PC-9 (cell line): ENCODE measurements at regions not wholly inside any gene's neighbourhood (a gene's known extent, or its start where the extent isn't known, plus 50 kb on each side); places are given as distances from the start of the nearest gene placed in this dataset.
"Not testable (repeated sequence)": the region's sequence is repeated elsewhere in the genome, so short reads cannot be mapped to it uniquely, and the experiment has no call there.

ENCODE experiments used
- BruUV-seq: library from RNA; stranded (reverse); fragments of 400-500 nt; replicated peaks from 2 replicates; lab custom pipeline; 2021; lab: Mats Ljungman, UMichigan
- CTCF ChIA-PET: fragments of 300-600 bp; sonication (Branson Sonifier 250); formaldehyde crosslinking; loops from one replicate; lab custom pipeline; 2022; ENCODE audit warnings: antibody characterized with exemption; lab: Charles Lee
- POLR2A ChIA-PET: fragments of 300-600 bp; sonication (Branson Sonifier 250); formaldehyde crosslinking; loops from one replicate; lab custom pipeline; 2022; ENCODE audit warnings: antibody characterized with exemption; ENCODE audit not compliant: unreplicated experiment; lab: Charles Lee
- DNase-seq, 2 experiments: peaks; one replicate each; pipeline versions ENCODE4 v3.0.0 to v3.0.0-alpha.2; 2015 to 2022; ENCODE audit warnings: mixed read lengths in 1 of 2
- H2AFZ ChIP-seq: fragments of 200-600 bp; sonication (generic); 2 replicates; pipeline ENCODE4 v1.8.1; 2017; ENCODE audit warnings: antibody characterized with exemption
- H3F3A ChIP-seq: fragments of 200-600 bp; sonication (generic); 2 replicates; pipeline ENCODE4 v1.8.1; 2017; ENCODE audit warnings: antibody characterized with exemption, mild to moderate bottlenecking, low read depth; ENCODE audit not compliant: insufficient read depth
- H3K27ac ChIP-seq: fragments of 200-600 bp; sonication (generic); 2 replicates; pipeline ENCODE4 v1.6.1; 2016; ENCODE audit warnings: mixed run types
- H3K27me3 ChIP-seq: fragments of 200-600 bp; sonication (generic); 2 replicates; pipeline ENCODE4 v1.6.1; 2016; ENCODE audit warnings: low read depth, mixed run types; ENCODE audit not compliant: insufficient read depth
- H3K36me3 ChIP-seq: fragments of 200-600 bp; sonication (generic); 2 replicates; pipeline ENCODE4 v1.6.1; 2016; ENCODE audit warnings: low read depth, mixed run types
- H3K4me1 ChIP-seq: fragments of 200-600 bp; sonication (generic); replicated peaks from 2 replicates; pipeline ENCODE4 v1.6.1; 2016; ENCODE audit warnings: mixed run types; ENCODE audit not compliant: insufficient read depth
- H3K4me2 ChIP-seq: fragments of 200-600 bp; sonication (generic); 2 replicates; pipeline ENCODE4 v1.6.1; 2017; ENCODE audit warnings: mixed run types
- H3K4me3 ChIP-seq: fragments of 200-600 bp; sonication (generic); 2 replicates; pipeline ENCODE4 v1.6.1; 2016; ENCODE audit warnings: mixed run types
- H3K79me2 ChIP-seq: fragments of 200-600 bp; sonication (generic); 2 replicates; pipeline ENCODE4 v1.6.1; 2017; ENCODE audit warnings: low read depth, mixed run types
- H3K9me2 ChIP-seq: fragments of 200-600 bp; sonication (generic); 2 replicates; pipeline ENCODE4 v1.8.1; 2017; ENCODE audit warnings: mild to moderate bottlenecking; ENCODE audit not compliant: insufficient read depth
- H3K9me3 ChIP-seq: fragments of 200-600 bp; sonication (generic); 2 replicates; pipeline ENCODE4 v1.8.1; 2016; ENCODE audit warnings: low read depth; ENCODE audit not compliant: insufficient read depth
- H4K20me1 ChIP-seq: fragments of 200-600 bp; sonication (generic); 2 replicates; pipeline ENCODE4 v1.8.1; 2017; ENCODE audit not compliant: insufficient read depth
- EZH2 ChIP-seq: fragments of 200-600 bp; sonication (generic); IDR thresholded peaks from 2 replicates; pipeline ENCODE4 v1.8.0; 2017; ENCODE audit warnings: antibody characterized with exemption, low read depth
- intact Hi-C: fragments of 100-400 bp; cut with micrococcal nuclease; formaldehyde crosslinking; loops from one replicate; pipeline ENCODE4 v1.10.0; 2022; ENCODE audit not compliant: unreplicated experiment
- TF ChIP-seq, protein P1 (sequence below): fragments of 200-600 bp; sonication (generic); conservative IDR thresholded peaks from 2 replicates; pipeline ENCODE4 v1.6.1; 2017; ENCODE audit warnings: mixed run types, antibody characterized with exemption, mild to moderate bottlenecking, moderate library complexity

DNA sequence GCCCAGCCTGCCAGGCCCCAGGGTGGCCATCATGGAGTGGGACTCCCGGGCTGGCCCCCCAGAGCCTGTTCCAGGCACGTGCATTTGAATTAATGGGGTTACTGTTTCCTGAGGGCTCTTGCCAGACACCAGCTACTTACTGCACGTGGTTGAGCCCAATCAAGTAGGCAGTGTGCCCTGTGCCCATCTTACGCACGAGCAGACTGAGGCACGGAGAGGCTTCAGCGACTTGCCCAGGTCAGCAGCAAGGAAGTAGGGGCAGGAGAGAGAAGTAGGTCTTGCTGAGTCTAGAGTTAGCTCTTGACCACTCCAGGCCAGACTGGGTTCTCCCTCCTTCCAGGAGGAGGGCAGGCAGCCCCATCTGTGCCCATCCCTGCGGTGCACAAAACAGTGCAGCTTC, 67.7 kb downstream of the DIO3 start:
- intact Hi-C loops = loop anchor here (2.0 to 10.0 kb wide), 6 partner anchors 152 to 1244 kb away; partner anchors contain the start of genes CINP and TECPR2
- ChIA-PET POLR2A (no interaction called here), CTCF (interaction anchor here (0.6 kb wide), 1 partner anchor 131 kb away, joined by 7 read pairs; no protein-coding TSS in a partner anchor)
- Histone ChIP-seq H3K79me2 (no peaks in the 10 kb centered on the region), H3K4me3 (no peak overlapping the region), H4K20me1 (no peaks in the 10 kb centered on the region), H3K27ac (no peak overlapping the region), H3K9me2 (no peaks in the 10 kb centered on the region), H2AFZ (peak overlapping the region; percentile 49; the same call in 1 of the 2 replicates), H3F3A (no peaks in the 10 kb centered on the region; the same call in 1 of the 2 replicates), H3K9me3 (no peaks in the 10 kb centered on the region), H3K4me2 (peak overlapping the region; percentile 62; the same call in 1 of the 2 replicates), H3K4me1 (peaks cover 14% of the 10 kb centered on the region), H3K27me3 (no peaks in the 10 kb centered on the region), H3K36me3 (no peaks in the 10 kb centered on the region)
- no TSS peak for BruUV-seq
- DNase-seq = no peak
- TF ChIP-seq EZH2 = no peak
- TF ChIP-seq, protein P1, sequence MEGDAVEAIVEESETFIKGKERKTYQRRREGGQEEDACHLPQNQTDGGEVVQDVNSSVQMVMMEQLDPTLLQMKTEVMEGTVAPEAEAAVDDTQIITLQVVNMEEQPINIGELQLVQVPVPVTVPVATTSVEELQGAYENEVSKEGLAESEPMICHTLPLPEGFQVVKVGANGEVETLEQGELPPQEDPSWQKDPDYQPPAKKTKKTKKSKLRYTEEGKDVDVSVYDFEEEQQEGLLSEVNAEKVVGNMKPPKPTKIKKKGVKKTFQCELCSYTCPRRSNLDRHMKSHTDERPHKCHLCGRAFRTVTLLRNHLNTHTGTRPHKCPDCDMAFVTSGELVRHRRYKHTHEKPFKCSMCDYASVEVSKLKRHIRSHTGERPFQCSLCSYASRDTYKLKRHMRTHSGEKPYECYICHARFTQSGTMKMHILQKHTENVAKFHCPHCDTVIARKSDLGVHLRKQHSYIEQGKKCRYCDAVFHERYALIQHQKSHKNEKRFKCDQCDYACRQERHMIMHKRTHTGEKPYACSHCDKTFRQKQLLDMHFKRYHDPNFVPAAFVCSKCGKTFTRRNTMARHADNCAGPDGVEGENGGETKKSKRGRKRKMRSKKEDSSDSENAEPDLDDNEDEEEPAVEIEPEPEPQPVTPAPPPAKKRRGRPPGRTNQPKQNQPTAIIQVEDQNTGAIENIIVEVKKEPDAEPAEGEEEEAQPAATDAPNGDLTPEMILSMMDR = no peak

DNA sequence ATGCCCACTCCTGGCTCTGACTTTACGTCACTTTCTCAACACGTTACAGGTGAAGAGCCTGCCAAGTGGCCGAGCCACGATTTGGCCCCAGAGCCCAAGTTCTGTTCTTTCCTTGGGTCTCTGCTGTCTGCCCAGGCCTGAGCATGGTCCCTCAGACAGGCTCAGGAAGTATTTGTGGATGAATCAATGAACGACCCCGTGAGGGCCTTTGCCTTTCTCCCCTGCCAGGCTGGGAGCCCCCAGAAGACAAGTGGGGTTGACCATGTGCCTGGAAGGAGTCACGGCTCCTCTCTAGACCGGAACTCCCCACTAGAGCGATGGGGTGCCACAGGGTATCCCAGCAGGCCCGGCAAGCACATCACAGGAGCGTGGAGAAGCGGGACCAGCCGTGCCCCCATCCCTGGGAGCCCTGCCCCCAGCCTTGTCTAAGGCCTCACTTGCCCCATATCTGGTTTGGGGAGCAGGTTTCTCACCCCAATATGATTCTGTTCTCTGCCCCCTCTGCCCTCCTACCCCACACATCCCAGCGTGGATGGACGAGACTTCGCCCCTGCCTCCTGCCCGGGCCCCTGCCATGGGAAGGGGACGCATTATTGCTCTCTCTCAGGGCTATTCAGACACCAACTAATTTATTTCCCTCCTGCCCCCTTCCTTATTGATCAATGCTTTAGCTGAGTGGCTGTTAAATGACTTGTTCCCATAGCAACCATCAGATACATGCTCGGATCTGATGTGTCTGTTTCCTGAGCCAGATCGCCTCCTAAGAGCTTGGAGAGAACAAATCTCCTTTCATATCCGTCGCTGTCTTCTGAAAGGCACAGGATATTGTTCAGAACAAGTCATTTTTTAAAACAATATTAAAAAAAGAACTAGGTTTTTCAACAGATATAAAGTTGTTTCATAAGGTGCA, 69.0 kb downstream of the DIO3 start:
- H3K4me1 ChIP-seq = peaks cover 9% of the 10 kb centered on the region; the same call in 1 of the 2 replicates
- no peak overlapping the region for H2AFZ ChIP-seq
- H3K79me2 ChIP-seq = no peaks in the 10 kb centered on the region
- CTCF ChIA-PET = no interaction called here
- no peaks in the 10 kb centered on the region; the same call in 1 of the 2 replicates for H3F3A ChIP-seq
- TF ChIP-seq, protein P1 = no peak
- TF ChIP-seq EZH2 = no peak
- BruUV-seq = no TSS peak
- no peaks in the 10 kb centered on the region for H4K20me1 ChIP-seq
- no peaks in the 10 kb centered on the region for H3K9me3 ChIP-seq
- intact Hi-C loops = no loop called here
- no peak overlapping the region for H3K4me3 ChIP-seq
- no peaks in the 10 kb centered on the region for H3K27me3 ChIP-seq
- no peaks in the 10 kb centered on the region for H3K9me2 ChIP-seq
- H3K4me2 ChIP-seq = no peak overlapping the region
- POLR2A ChIA-PET = no interaction called here
- DNase-seq = no peak
- H3K27ac ChIP-seq = no peak overlapping the region
- H3K36me3 ChIP-seq = no peaks in the 10 kb centered on the region

DNA sequence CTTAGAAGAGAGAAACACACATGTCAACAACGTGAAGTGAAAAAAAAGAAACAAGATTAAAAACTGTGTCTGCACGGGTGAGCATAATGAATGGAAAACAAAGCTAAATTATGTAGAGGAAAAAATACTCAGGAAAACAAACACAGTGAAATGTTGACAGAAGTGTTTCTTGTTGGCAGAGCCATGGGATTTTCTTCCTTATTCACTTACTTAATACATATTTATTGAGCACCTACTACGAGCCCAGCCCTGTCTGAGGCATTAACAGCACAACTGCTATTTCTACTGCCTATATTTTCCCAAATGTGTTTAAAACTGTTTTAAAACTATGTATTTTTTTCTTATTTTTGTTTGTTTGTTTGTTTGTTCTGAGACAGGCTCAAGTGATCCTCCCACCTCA, 69.9 kb downstream of the DIO3 start:
- no peak overlapping the region for H3K4me2 ChIP-seq
- no peak overlapping the region for H3K4me3 ChIP-seq
- H3K9me3 ChIP-seq = no peaks in the 10 kb centered on the region
- peaks cover 9% of the 10 kb centered on the region; the same call in 1 of the 2 replicates for H3K4me1 ChIP-seq
- H3F3A ChIP-seq = no peaks in the 10 kb centered on the region; the same call in 1 of the 2 replicates
- no peaks in the 10 kb centered on the region for H3K79me2 ChIP-seq
- H3K36me3 ChIP-seq = no peaks in the 10 kb centered on the region
- H2AFZ ChIP-seq = no peak overlapping the region
- intact Hi-C loops = no loop called here
- H4K20me1 ChIP-seq = no peaks in the 10 kb centered on the region
- TF ChIP-seq, protein P1 = no peak
- no peak for TF ChIP-seq EZH2
- H3K9me2 ChIP-seq = no peaks in the 10 kb centered on the region
- BruUV-seq = no TSS peak
- DNase-seq = no peak
- CTCF ChIA-PET = no interaction called here
- H3K27ac ChIP-seq = no peak overlapping the region
- H3K27me3 ChIP-seq = no peaks in the 10 kb centered on the region
- POLR2A ChIA-PET = no interaction called here

DNA sequence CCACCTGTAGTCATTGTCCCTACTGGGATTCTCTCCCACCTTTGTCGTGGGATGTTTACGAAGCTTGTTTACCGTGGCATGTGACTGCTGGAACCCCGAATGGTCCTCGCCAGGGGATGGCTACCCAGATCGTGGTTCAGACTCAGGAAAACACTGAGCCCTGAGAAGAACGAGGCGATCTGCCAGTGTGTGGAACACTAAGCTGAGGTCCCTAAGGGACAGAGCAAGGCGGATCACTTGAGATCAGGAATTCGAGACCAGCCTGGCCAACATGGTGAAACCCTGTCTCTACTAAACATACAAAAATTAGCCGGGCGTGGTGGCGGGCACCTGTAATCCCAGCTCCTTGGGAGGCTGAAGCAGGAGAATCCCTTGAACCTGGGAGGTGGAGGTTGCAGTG, 70.7 kb downstream of the DIO3 start:
- H3K9me3 ChIP-seq, H3K4me3 ChIP-seq, DNase-seq, H4K20me1 ChIP-seq, H3K79me2 ChIP-seq, H2AFZ ChIP-seq, H3K9me2 ChIP-seq, H3K4me1 ChIP-seq, intact Hi-C loops, H3K27me3 ChIP-seq, CTCF ChIA-PET, H3F3A ChIP-seq, BruUV-seq, H3K4me2 ChIP-seq, H3K27ac ChIP-seq, H3K36me3 ChIP-seq: not testable (repeated sequence)
- POLR2A ChIA-PET = interaction anchor here (0.6 kb wide), 1 partner anchor 1343 kb away, joined by 6 read pairs; no protein-coding TSS in a partner anchor
